ENCODE measurements at regions not wholly inside any gene's neighbourhood (a gene's known extent, or its start where the extent isn't known, plus 50 kb on each side); places are given as distances from the start of the nearest gene placed in this dataset.

- in situ Hi-C loops (cut with MboI; ENCODE audit: low sequenced_read_pairs) = no loop called here
Observed at GRCh38 chr6:140319209-140319608, 944.8 kb upstream of the CITED2 start.

- in situ Hi-C loops (cut with MboI; ENCODE audit: low sequenced_read_pairs) = no loop called here
Observed at GRCh38 chr6:140318408-140318807, 944.0 kb upstream of the CITED2 start.

GRCh38 chr6:140317950-140318349 lies 943.5 kb upstream of the CITED2 start:
- in situ Hi-C loops (cut with MboI; ENCODE audit: low sequenced_read_pairs) = no loop called here

GRCh38 chr6:140316966-140317365 lies 942.5 kb upstream of the CITED2 start:
- in situ Hi-C loops (cut with MboI; ENCODE audit: low sequenced_read_pairs) = no loop called here

- in situ Hi-C loops (cut with MboI; ENCODE audit: low sequenced_read_pairs) = no loop called here
Observed at GRCh38 chr6:140314682-140315081, 940.2 kb upstream of the CITED2 start.

GRCh38 chr6:140311146-140311545 lies 936.7 kb upstream of the CITED2 start:
- in situ Hi-C loops (cut with MboI; ENCODE audit: low sequenced_read_pairs) = no loop called here

GRCh38 chr6:140303218-140303949 lies 928.9 kb upstream of the CITED2 start:
- in situ Hi-C loops (cut with MboI; ENCODE audit: low sequenced_read_pairs) = no loop called here

GRCh38 chr6:140300331-140300730 lies 925.9 kb upstream of the CITED2 start:
- in situ Hi-C loops (cut with MboI; ENCODE audit: low sequenced_read_pairs) = no loop called here

GRCh38 chr6:140289186-140289585 lies 914.7 kb upstream of the CITED2 start:
- in situ Hi-C loops (cut with MboI; ENCODE audit: low sequenced_read_pairs) = no loop called here

- in situ Hi-C loops (cut with MboI; ENCODE audit: low sequenced_read_pairs) = no loop called here
Observed at GRCh38 chr6:140285998-140286690, 911.7 kb upstream of the CITED2 start.

GRCh38 chr6:140285471-140285870 lies 911.0 kb upstream of the CITED2 start:
- in situ Hi-C loops (cut with MboI; ENCODE audit: low sequenced_read_pairs) = no loop called here

GRCh38 chr6:140284871-140285270 lies 910.4 kb upstream of the CITED2 start:
- in situ Hi-C loops (cut with MboI; ENCODE audit: low sequenced_read_pairs) = no loop called here

GRCh38 chr6:140283197-140283596 lies 908.7 kb upstream of the CITED2 start:
- in situ Hi-C loops (cut with MboI; ENCODE audit: low sequenced_read_pairs) = no loop called here

GRCh38 chr6:140281767-140282166 lies 907.3 kb upstream of the CITED2 start:
- in situ Hi-C loops (cut with MboI; ENCODE audit: low sequenced_read_pairs) = no loop called here

- in situ Hi-C loops (cut with MboI; ENCODE audit: low sequenced_read_pairs) = no loop called here
Observed at GRCh38 chr6:140281236-140281635, 906.8 kb upstream of the CITED2 start.

GRCh38 chr6:140276719-140277118 lies 902.3 kb upstream of the CITED2 start:
- in situ Hi-C loops (cut with MboI; ENCODE audit: low sequenced_read_pairs) = no loop called here

GRCh38 chr6:140276133-140276532 lies 901.7 kb upstream of the CITED2 start:
- in situ Hi-C loops (cut with MboI; ENCODE audit: low sequenced_read_pairs) = no loop called here

GRCh38 chr6:140275725-140276124 lies 901.3 kb upstream of the CITED2 start:
- in situ Hi-C loops (cut with MboI; ENCODE audit: low sequenced_read_pairs) = no loop called here

- in situ Hi-C loops (cut with MboI; ENCODE audit: low sequenced_read_pairs) = no loop called here
Observed at GRCh38 chr6:140274548-140274947, 900.1 kb upstream of the CITED2 start.

- in situ Hi-C loops (cut with MboI; ENCODE audit: low sequenced_read_pairs) = no loop called here
Observed at GRCh38 chr6:140271759-140272377, 897.4 kb upstream of the CITED2 start.

GRCh38 chr6:140269591-140270165 lies 895.2 kb upstream of the CITED2 start:
- in situ Hi-C loops (cut with MboI; ENCODE audit: low sequenced_read_pairs) = no loop called here

- in situ Hi-C loops (cut with MboI; ENCODE audit: low sequenced_read_pairs) = no loop called here
Observed at GRCh38 chr6:140264431-140264830, 890.0 kb upstream of the CITED2 start.
